MCF 10A (cell line): ENCODE measurements at regions not wholly inside any gene's neighbourhood (a gene's known extent, or its start where the extent isn't known, plus 50 kb on each side); places are given as distances from the start of the nearest gene placed in this dataset.

Experiments
- BruUV-seq: library from RNA; stranded (reverse); fragments of 400-500 nt; replicated peaks from 2 replicates; lab custom pipeline; 2021; lab: Mats Ljungman, UMichigan
- CTCF ChIA-PET: fragments of 300-600 bp; sonication (Branson Sonifier 250); formaldehyde crosslinking; extraction: SDS; loops from one replicate; lab custom pipeline; 2021; ENCODE audit warnings: antibody characterized with exemption, inconsistent platforms; lab: Yijun Ruan, JAX
- POLR2A ChIA-PET: fragments of 300-600, 350-650 bp; sonication (Branson Sonifier 250); formaldehyde crosslinking; extraction: SDS; loops from one replicate; lab custom pipeline; 2020; ENCODE audit warnings: antibody characterized with exemption, inconsistent platforms; lab: Yijun Ruan, JAX
- DNase-seq: peaks from one replicate; pipeline ENCODE4 v3.0.0-alpha.2; 2018; ENCODE audit not compliant: unreplicated experiment
- H3K27ac Mint-ChIP-seq: one replicate; pipeline ENCODE4 v1.8.0; 2022; ENCODE audit warnings: mild to moderate bottlenecking, low read depth, mixed read lengths; ENCODE audit not compliant: unreplicated experiment
- H3K27me3 Mint-ChIP-seq: one replicate; pipeline ENCODE4 v1.8.0; 2022; ENCODE audit warnings: mixed read lengths; ENCODE audit not compliant: insufficient read depth, unreplicated experiment
- H3K36me3 Mint-ChIP-seq: one replicate; pipeline ENCODE4 v1.8.0; 2022; ENCODE audit warnings: mild to moderate bottlenecking, moderate library complexity, mixed read lengths; ENCODE audit not compliant: insufficient read depth, unreplicated experiment
- H3K4me1 Mint-ChIP-seq: one replicate; pipeline ENCODE4 v1.8.0; 2022; ENCODE audit warnings: mixed read lengths; ENCODE audit not compliant: insufficient read depth, unreplicated experiment
- H3K4me3 Mint-ChIP-seq: one replicate; pipeline ENCODE4 v1.8.0; 2022; ENCODE audit warnings: mild to moderate bottlenecking, moderate library complexity, mixed read lengths; ENCODE audit not compliant: unreplicated experiment
- H3K9me3 Mint-ChIP-seq: one replicate; pipeline ENCODE4 v1.8.0; 2022; ENCODE audit warnings: mixed read lengths; ENCODE audit not compliant: unreplicated experiment
- CTCF ChIP-seq: fragments of 200-600 bp; IDR thresholded peaks from one replicate; pipeline ENCODE4 v1.8.0; 2022; ENCODE audit warnings: antibody characterized with exemption, mild to moderate bottlenecking; ENCODE audit not compliant: unreplicated experiment
- intact Hi-C: fragments of 100-400 bp; cut with micrococcal nuclease; formaldehyde crosslinking; loops from 2 replicates; pipeline ENCODE4 v1.14.1; 2022

- H3K4me1 Mint-ChIP-seq: peaks cover 29% of the 10 kb centered on the region
- no peaks in the 10 kb centered on the region for H3K36me3 Mint-ChIP-seq
- no peaks in the 10 kb centered on the region for H3K27me3 Mint-ChIP-seq
- ChIA-PET CTCF (interaction anchor here (0.6 kb wide), 3 partner anchors 173 to 277 kb away, joined by 3 read pairs; no protein-coding TSS in a partner anchor), POLR2A (interaction anchor here (0.6 kb wide), 1 partner anchor 218 kb away, joined by 3 read pairs; no protein-coding TSS in a partner anchor)
- DNase-seq: no peak
- no peak for TF ChIP-seq CTCF
- H3K4me3 Mint-ChIP-seq: no peak overlapping the region
- H3K9me3 Mint-ChIP-seq: peaks cover 6% of the 10 kb centered on the region
- BruUV-seq: no TSS peak
- H3K27ac Mint-ChIP-seq: no peak overlapping the region
- intact Hi-C loops: loop anchor here (5.0 kb wide), 1 partner anchor 52 kb away; no protein-coding TSS in a partner anchor
Measured at GRCh38 chr1:115188680-115189395, 99.5 kb upstream of the TSPAN2 start.

GRCh38 chr1:115186711-115187265 is 97.5 kb upstream of the TSPAN2 start:
- ChIA-PET POLR2A (no interaction called here), CTCF (no interaction called here)
- Mint-ChIP-seq H3K4me1 (peaks cover 29% of the 10 kb centered on the region), H3K9me3 (peaks cover 6% of the 10 kb centered on the region), H3K27ac (no peak overlapping the region), H3K36me3 (no peaks in the 10 kb centered on the region), H3K4me3 (no peak overlapping the region), H3K27me3 (no peaks in the 10 kb centered on the region)
- no peak for TF ChIP-seq CTCF
- BruUV-seq: no TSS peak
- DNase-seq: no peak
- intact Hi-C loops: loop anchor here (5.0 kb wide), 1 partner anchor 49 kb away; no protein-coding TSS in a partner anchor

GRCh38 chr1:115185336-115185735 is 96.0 kb upstream of the TSPAN2 start:
- TF ChIP-seq CTCF: no peak
- H3K27me3 Mint-ChIP-seq: no peaks in the 10 kb centered on the region
- H3K9me3 Mint-ChIP-seq: peaks cover 6% of the 10 kb centered on the region
- peak overlapping the region; percentile 53 for H3K4me3 Mint-ChIP-seq
- intact Hi-C loops: loop anchor here (2.0 to 5.0 kb wide), 2 partner anchors 17 to 48 kb away; no protein-coding TSS in a partner anchor
- DNase-seq: no peak
- H3K4me1 Mint-ChIP-seq: peaks cover 23% of the 10 kb centered on the region
- no peaks in the 10 kb centered on the region for H3K36me3 Mint-ChIP-seq
- H3K27ac Mint-ChIP-seq: peak overlapping the region; percentile 89
- CTCF ChIA-PET: interaction anchor here (0.7 to 1.4 kb wide), 3 partner anchors 8 to 46 kb away, joined by 3 to 4 read pairs (median 3); no protein-coding TSS in a partner anchor
- POLR2A ChIA-PET: interaction anchor here (0.6 to 0.8 kb wide), 3 partner anchors 9 to 16 kb away, joined by 3 to 4 read pairs (median 3); no protein-coding TSS in a partner anchor
- no TSS peak for BruUV-seq

- BruUV-seq: no TSS peak
- TF ChIP-seq CTCF: no peak
- POLR2A ChIA-PET: interaction anchor here (0.6 to 1.6 kb wide), 6 partner anchors 9 to 44 kb away, joined by 3 to 5 read pairs (median 3); no protein-coding TSS in a partner anchor
- intact Hi-C loops: loop anchor here (2.0 to 5.0 kb wide), 2 partner anchors 16 to 48 kb away; no protein-coding TSS in a partner anchor
- CTCF ChIA-PET: interaction anchor here (0.5 to 1.4 kb wide), 5 partner anchors 8 to 423 kb away, joined by 3 to 4 read pairs (median 3); no protein-coding TSS in a partner anchor
- peaks cover 23% of the 10 kb centered on the region for H3K4me1 Mint-ChIP-seq
- H3K27ac Mint-ChIP-seq: peak overlapping the region; percentile 89
- no peaks in the 10 kb centered on the region for H3K36me3 Mint-ChIP-seq
- no peaks in the 10 kb centered on the region for H3K27me3 Mint-ChIP-seq
- peak; percentile 80 for DNase-seq
- peak overlapping the region; percentile 53 for H3K4me3 Mint-ChIP-seq
- peaks cover 6% of the 10 kb centered on the region for H3K9me3 Mint-ChIP-seq
Measured at GRCh38 chr1:115184951-115185331, 95.6 kb upstream of the TSPAN2 start.
